ENCODE measurements at regions not wholly inside any gene's neighbourhood (a gene's known extent, or its start where the extent isn't known, plus 50 kb on each side); places are given as distances from the start of the nearest gene placed in this dataset.

GRCh38 chr5:61816585-61817450 lies 484.8 kb downstream of the ZSWIM6 start:
- TF ChIP-seq, protein P1, sequence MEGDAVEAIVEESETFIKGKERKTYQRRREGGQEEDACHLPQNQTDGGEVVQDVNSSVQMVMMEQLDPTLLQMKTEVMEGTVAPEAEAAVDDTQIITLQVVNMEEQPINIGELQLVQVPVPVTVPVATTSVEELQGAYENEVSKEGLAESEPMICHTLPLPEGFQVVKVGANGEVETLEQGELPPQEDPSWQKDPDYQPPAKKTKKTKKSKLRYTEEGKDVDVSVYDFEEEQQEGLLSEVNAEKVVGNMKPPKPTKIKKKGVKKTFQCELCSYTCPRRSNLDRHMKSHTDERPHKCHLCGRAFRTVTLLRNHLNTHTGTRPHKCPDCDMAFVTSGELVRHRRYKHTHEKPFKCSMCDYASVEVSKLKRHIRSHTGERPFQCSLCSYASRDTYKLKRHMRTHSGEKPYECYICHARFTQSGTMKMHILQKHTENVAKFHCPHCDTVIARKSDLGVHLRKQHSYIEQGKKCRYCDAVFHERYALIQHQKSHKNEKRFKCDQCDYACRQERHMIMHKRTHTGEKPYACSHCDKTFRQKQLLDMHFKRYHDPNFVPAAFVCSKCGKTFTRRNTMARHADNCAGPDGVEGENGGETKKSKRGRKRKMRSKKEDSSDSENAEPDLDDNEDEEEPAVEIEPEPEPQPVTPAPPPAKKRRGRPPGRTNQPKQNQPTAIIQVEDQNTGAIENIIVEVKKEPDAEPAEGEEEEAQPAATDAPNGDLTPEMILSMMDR (IDR thresholded peaks at IDR 0.05): no peak
- TF ChIP-seq POLR2A (IDR thresholded peaks at IDR 0.05): no peak

All from body of pancreas (tissue), 4 donors.